ENCODE measurements at regions not wholly inside any gene's neighbourhood (a gene's known extent, or its start where the extent isn't known, plus 50 kb on each side); places are given as distances from the start of the nearest gene placed in this dataset.
"Not testable (repeated sequence)": the region's sequence is repeated elsewhere in the genome, so short reads cannot be mapped to it uniquely, and the experiment has no call there.

GRCh38 chr22:35160268-35160667 is 94.3 kb downstream of the ISX start:
- Mint-ChIP-seq H3K36me3 (ENCODE audit: insufficient read depth in 1 of 3, low read depth in 3 of 3) (peaks cover 4 to 5% (median 4%) of the 10 kb centered on the region in 3 experiments; a peak in 6 of 7 replicates), H3K9me3 (peaks cover 9 to 14% of the 10 kb centered on the region in 2 experiments), H3K4me3 (no peak overlapping the region), H3K4me1 (peaks cover under 1 to 8% of the 10 kb centered on the region in 2 experiments), H3K27me3 (ENCODE audit: low read depth) (peaks cover 13% of the 10 kb centered on the region), H3K27ac (no peak overlapping the region)
- Histone ChIP-seq H2BK5ac (ENCODE audit: insufficient read length, low read length) (no peak overlapping the region), H4K5ac (ENCODE audit: insufficient read length, low read depth, low read length) (no peak overlapping the region), H2AK5ac (ENCODE audit: insufficient read length, low read length) (no peak overlapping the region), H3K4me2 (ENCODE audit: insufficient read depth, insufficient read length, low read length) (no peak overlapping the region), H3K18ac (ENCODE audit: insufficient read length, low read depth, low read length) (no peak overlapping the region), H3K23ac (ENCODE audit: insufficient read length, low read depth, low read length) (no peak overlapping the region), H2BK120ac (ENCODE audit: low read depth, low read length, poor library complexity, severe bottlenecking) (no peak overlapping the region), H2BK20ac (ENCODE audit: low read depth, low read length, poor library complexity, severe bottlenecking) (no peak overlapping the region), H3K9me3 (ENCODE audit: control insufficient read depth, low read depth, low read length) (no peaks in the 10 kb centered on the region), H4K20me1 (ENCODE audit: control insufficient read depth, insufficient read depth, insufficient read length) (no peaks in the 10 kb centered on the region), H3K27me3 (ENCODE audit: insufficient read depth, low read length) (no peaks in the 10 kb centered on the region), H2BK15ac (ENCODE audit: low read depth, low read length) (no peak overlapping the region), H3K27ac (ENCODE audit: insufficient read length, low read depth, low read length) (no peak overlapping the region), H3T11ph (ENCODE audit: low read length) (no peak overlapping the region), H3K23me2 (ENCODE audit: insufficient read length, low read depth, low read length, poor library complexity, severe bottlenecking) (no peaks in the 10 kb centered on the region), H3K56ac (ENCODE audit: insufficient read length, low read depth, low read length) (no peak overlapping the region), H3K4ac (ENCODE audit: low read depth, low read length) (no peak overlapping the region), H4K8ac (replicated peaks; ENCODE audit: insufficient read length, low read depth, low read length) (no peak overlapping the region), H2AFZ (ENCODE audit: low read length) (no peak overlapping the region), H3K9ac (ENCODE audit: extremely low read depth, insufficient read length, low read length) (no peak overlapping the region), H4K91ac (ENCODE audit: insufficient read length, low read depth, low read length) (no peak overlapping the region), H3K4me1 (ENCODE audit: insufficient read depth, low read length) (no peaks in the 10 kb centered on the region), H2BK12ac (ENCODE audit: insufficient read length, low read depth, low read length) (no peak overlapping the region), H3K79me2 (ENCODE audit: insufficient read depth, low read length) (no peaks in the 10 kb centered on the region), H3K14ac (ENCODE audit: insufficient read depth, low read length) (no peak overlapping the region), H3K79me1 (ENCODE audit: insufficient read depth, low read depth, low read length, poor library complexity, severe bottlenecking) (no peaks in the 10 kb centered on the region)
- no peak for TF ChIP-seq CTCF (conservative IDR thresholded peaks at IDR 0.05)
- no CpG with 5 or more reads among the region's 6 CpGs for WGBS (ENCODE audit: extremely low coverage, insufficient read length, low lambda C conversion rate)
- no peak for DNase-seq

GRCh38 chr22:35165896-35166295 is 91.4 kb upstream of the HMGXB4 start:
- not testable (repeated sequence) for H4K91ac ChIP-seq (ENCODE audit: insufficient read length, low read depth, low read length); H2BK15ac ChIP-seq (ENCODE audit: low read depth, low read length); H3K9ac ChIP-seq (ENCODE audit: extremely low read depth, insufficient read length, low read length); DNase-seq; H3K9me3 ChIP-seq (ENCODE audit: control insufficient read depth, low read depth, low read length); H3K23me2 ChIP-seq (ENCODE audit: insufficient read length, low read depth, low read length, poor library complexity, severe bottlenecking); H3K56ac ChIP-seq (ENCODE audit: insufficient read length, low read depth, low read length); H3K18ac ChIP-seq (ENCODE audit: insufficient read length, low read depth, low read length); H3K4me1 Mint-ChIP-seq; H3K4me1 ChIP-seq (ENCODE audit: insufficient read depth, low read length); H2BK20ac ChIP-seq (ENCODE audit: low read depth, low read length, poor library complexity, severe bottlenecking); H3K79me1 ChIP-seq (ENCODE audit: insufficient read depth, low read depth, low read length, poor library complexity, severe bottlenecking); H2BK120ac ChIP-seq (ENCODE audit: low read depth, low read length, poor library complexity, severe bottlenecking); H3K14ac ChIP-seq (ENCODE audit: insufficient read depth, low read length); H3K27ac ChIP-seq (ENCODE audit: insufficient read length, low read depth, low read length); H2BK5ac ChIP-seq (ENCODE audit: insufficient read length, low read length); H3T11ph ChIP-seq (ENCODE audit: low read length); H3K4ac ChIP-seq (ENCODE audit: low read depth, low read length); H3K79me2 ChIP-seq (ENCODE audit: insufficient read depth, low read length); H2AK5ac ChIP-seq (ENCODE audit: insufficient read length, low read length); H2AFZ ChIP-seq (ENCODE audit: low read length); H4K8ac ChIP-seq (replicated peaks; ENCODE audit: insufficient read length, low read depth, low read length); H3K4me3 Mint-ChIP-seq; H3K23ac ChIP-seq (ENCODE audit: insufficient read length, low read depth, low read length); H4K5ac ChIP-seq (ENCODE audit: insufficient read length, low read depth, low read length); H3K4me2 ChIP-seq (ENCODE audit: insufficient read depth, insufficient read length, low read length); H3K36me3 Mint-ChIP-seq (ENCODE audit: insufficient read depth in 1 of 3, low read depth in 3 of 3); H2BK12ac ChIP-seq (ENCODE audit: insufficient read length, low read depth, low read length); H3K27ac Mint-ChIP-seq; H3K27me3 ChIP-seq (ENCODE audit: insufficient read depth, low read length); H4K20me1 ChIP-seq (ENCODE audit: control insufficient read depth, insufficient read depth, insufficient read length)
- H3K9me3 Mint-ChIP-seq = peaks cover 21% of the 10 kb centered on the region in 2 experiments
- H3K27me3 Mint-ChIP-seq (ENCODE audit: low read depth) = peaks cover 31% of the 10 kb centered on the region
- no CpG with 5 or more reads among the region's 11 CpGs for WGBS (ENCODE audit: extremely low coverage, insufficient read length, low lambda C conversion rate)
